ENCODE measurements at regions not wholly inside any gene's neighbourhood (a gene's known extent, or its start where the extent isn't known, plus 50 kb on each side); places are given as distances from the start of the nearest gene placed in this dataset.
"Not testable (repeated sequence)": the region's sequence is repeated elsewhere in the genome, so short reads cannot be mapped to it uniquely, and the experiment has no call there.

GRCh38 chr7:138220321-138220720 lies 144.1 kb downstream of the AKR1D1 start:
- DNase-seq (ENCODE audit: low read depth in 2 of 2): not testable (repeated sequence)

GRCh38 chr7:138221388-138221787 lies 145.1 kb downstream of the AKR1D1 start:
- not testable (repeated sequence) for DNase-seq (ENCODE audit: low read depth in 2 of 2)

GRCh38 chr7:138223402-138223879 lies 147.2 kb downstream of the AKR1D1 start:
- no peak for DNase-seq (ENCODE audit: low read depth in 2 of 2)

- DNase-seq (ENCODE audit: low read depth in 2 of 2): no peak
Observed at GRCh38 chr7:138226001-138226476, 149.8 kb downstream of the AKR1D1 start.

GRCh38 chr7:138226745-138227279 lies 150.6 kb downstream of the AKR1D1 start:
- DNase-seq (ENCODE audit: low read depth in 2 of 2): no peak

- DNase-seq (ENCODE audit: low read depth in 2 of 2): no peak
Observed at GRCh38 chr7:138228119-138228518, 151.9 kb downstream of the AKR1D1 start.

GRCh38 chr7:138228769-138229168 lies 152.5 kb downstream of the AKR1D1 start:
- no peak for DNase-seq (ENCODE audit: low read depth in 2 of 2)

GRCh38 chr7:138233189-138233588 lies 156.9 kb downstream of the AKR1D1 start:
- no peak for DNase-seq (ENCODE audit: low read depth in 2 of 2)

- DNase-seq (ENCODE audit: low read depth in 2 of 2): no peak
Observed at GRCh38 chr7:138235207-138235606, 158.9 kb downstream of the AKR1D1 start.

GRCh38 chr7:138237995-138238394 lies 161.7 kb downstream of the AKR1D1 start:
- no peak for DNase-seq (ENCODE audit: low read depth in 2 of 2)

- no peak for DNase-seq (ENCODE audit: low read depth in 2 of 2)
Observed at GRCh38 chr7:138238734-138239659, 162.7 kb downstream of the AKR1D1 start.

- no peak for DNase-seq (ENCODE audit: low read depth in 2 of 2)
Observed at GRCh38 chr7:138243430-138243829, 167.2 kb downstream of the AKR1D1 start.

GRCh38 chr7:138243836-138244235 lies 167.6 kb downstream of the AKR1D1 start:
- no peak for DNase-seq (ENCODE audit: low read depth in 2 of 2)

GRCh38 chr7:138244606-138245005 lies 168.3 kb downstream of the AKR1D1 start:
- DNase-seq (ENCODE audit: low read depth in 2 of 2): no peak

GRCh38 chr7:138245216-138245615 lies 169.0 kb downstream of the AKR1D1 start:
- DNase-seq (ENCODE audit: low read depth in 2 of 2): no peak

GRCh38 chr7:138245682-138246081 lies 169.4 kb downstream of the AKR1D1 start:
- no peak for DNase-seq (ENCODE audit: low read depth in 2 of 2)

- DNase-seq (ENCODE audit: low read depth in 2 of 2): no peak
Observed at GRCh38 chr7:138246428-138246827, 170.2 kb downstream of the AKR1D1 start.

GRCh38 chr7:138247081-138247480 lies 170.8 kb downstream of the AKR1D1 start:
- no peak for DNase-seq (ENCODE audit: low read depth in 2 of 2)

GRCh38 chr7:138247568-138248333 lies 171.5 kb downstream of the AKR1D1 start:
- DNase-seq (ENCODE audit: low read depth in 2 of 2): no peak

- DNase-seq (ENCODE audit: low read depth in 2 of 2): no peak
Observed at GRCh38 chr7:138248609-138249008, 172.3 kb downstream of the AKR1D1 start.

GRCh38 chr7:138249975-138250374 lies 173.7 kb downstream of the AKR1D1 start:
- no peak for DNase-seq (ENCODE audit: low read depth in 2 of 2)

- not testable (repeated sequence) for DNase-seq (ENCODE audit: low read depth in 2 of 2)
Observed at GRCh38 chr7:138252666-138253065, 176.4 kb downstream of the AKR1D1 start.
